ENCODE measurements at regions not wholly inside any gene's neighbourhood (a gene's known extent, or its start where the extent isn't known, plus 50 kb on each side); places are given as distances from the start of the nearest gene placed in this dataset.

DNA sequence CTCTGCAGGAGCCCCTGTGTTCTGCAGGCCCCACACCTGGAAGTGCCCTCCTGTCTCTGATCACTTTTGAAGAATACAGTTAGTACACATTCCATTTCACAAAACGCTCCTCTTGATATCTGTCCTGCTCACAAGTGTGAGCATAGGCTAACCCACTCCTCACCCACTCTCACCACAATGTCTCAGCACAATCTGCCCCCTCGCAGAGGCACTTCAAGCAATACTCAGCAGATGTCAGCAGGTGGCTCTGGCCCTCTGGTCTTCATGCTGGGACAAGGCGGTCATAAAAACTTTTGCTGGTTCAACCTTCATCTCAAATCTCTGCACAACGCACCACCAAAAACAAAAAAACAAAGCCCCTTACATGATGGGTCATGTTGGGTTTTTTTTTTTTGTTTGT, 671.2 kb downstream of the MATN1 start:
- no peak for DNase-seq

DNA sequence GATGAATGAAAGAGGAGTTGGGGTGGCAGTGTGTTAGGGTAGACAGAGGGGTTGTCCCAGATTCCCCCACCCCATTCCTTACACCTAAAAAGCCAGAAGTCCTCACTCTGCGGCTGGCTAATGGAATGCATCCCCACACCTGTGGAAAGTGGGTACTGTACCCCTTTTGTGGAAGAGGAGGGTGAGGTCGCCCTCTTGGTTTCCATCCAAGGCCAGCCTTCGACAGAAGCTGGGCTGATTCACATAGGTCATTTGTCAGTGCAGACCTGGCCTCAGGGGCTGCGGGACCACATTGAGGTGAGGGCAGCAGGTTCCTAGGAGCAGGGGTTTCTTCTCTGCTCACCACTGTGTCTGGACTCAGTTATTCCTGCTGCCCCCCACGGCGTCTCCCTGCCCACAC, 671.6 kb downstream of the MATN1 start:
- no peak for DNase-seq

GRCh38 chr1:30049748-30050296, 673.6 kb downstream of the MATN1 start:
- DNase-seq, result no peak

GRCh38 chr1:30048905-30049304, 674.5 kb downstream of the MATN1 start:
- DNase-seq, result no peak

DNA sequence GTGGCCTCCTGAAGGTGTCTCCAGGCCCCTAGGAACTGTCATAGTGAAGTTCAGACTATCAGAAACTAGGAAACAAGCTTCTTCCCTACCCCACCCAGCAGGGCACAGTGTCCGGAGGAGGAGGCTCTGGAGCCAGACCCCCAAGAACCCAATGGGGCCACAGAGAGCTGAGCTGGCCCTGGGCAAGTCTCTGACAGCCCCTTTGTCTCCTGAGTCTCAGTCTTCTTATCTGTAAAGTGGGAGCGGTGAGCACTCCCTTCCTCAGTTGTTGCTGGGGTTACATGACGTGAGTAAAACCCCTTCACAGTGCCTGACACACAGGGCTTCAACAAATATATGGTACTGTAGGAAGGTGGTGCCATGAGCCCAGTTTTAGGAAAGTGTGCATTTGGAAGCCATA, 675.8 kb downstream of the MATN1 start:
- no peak for DNase-seq

- DNase-seq, result no peak
These were observed 676.6 kb downstream of the MATN1 start for GRCh38 chr1:30046751-30047150.

- no peak for DNase-seq
These were observed 677.9 kb downstream of the MATN1 start for GRCh38 chr1:30045304-30046090.

GRCh38 chr1:30044656-30045144, 678.7 kb downstream of the MATN1 start:
- no peak for DNase-seq

GRCh38 chr1:30043731-30044408, 679.5 kb downstream of the MATN1 start:
- DNase-seq, result no peak

GRCh38 chr1:30043256-30043655, 680.1 kb downstream of the MATN1 start:
- no peak for DNase-seq

GRCh38 chr1:30042438-30043147, 680.8 kb downstream of the MATN1 start:
- no peak for DNase-seq

DNA sequence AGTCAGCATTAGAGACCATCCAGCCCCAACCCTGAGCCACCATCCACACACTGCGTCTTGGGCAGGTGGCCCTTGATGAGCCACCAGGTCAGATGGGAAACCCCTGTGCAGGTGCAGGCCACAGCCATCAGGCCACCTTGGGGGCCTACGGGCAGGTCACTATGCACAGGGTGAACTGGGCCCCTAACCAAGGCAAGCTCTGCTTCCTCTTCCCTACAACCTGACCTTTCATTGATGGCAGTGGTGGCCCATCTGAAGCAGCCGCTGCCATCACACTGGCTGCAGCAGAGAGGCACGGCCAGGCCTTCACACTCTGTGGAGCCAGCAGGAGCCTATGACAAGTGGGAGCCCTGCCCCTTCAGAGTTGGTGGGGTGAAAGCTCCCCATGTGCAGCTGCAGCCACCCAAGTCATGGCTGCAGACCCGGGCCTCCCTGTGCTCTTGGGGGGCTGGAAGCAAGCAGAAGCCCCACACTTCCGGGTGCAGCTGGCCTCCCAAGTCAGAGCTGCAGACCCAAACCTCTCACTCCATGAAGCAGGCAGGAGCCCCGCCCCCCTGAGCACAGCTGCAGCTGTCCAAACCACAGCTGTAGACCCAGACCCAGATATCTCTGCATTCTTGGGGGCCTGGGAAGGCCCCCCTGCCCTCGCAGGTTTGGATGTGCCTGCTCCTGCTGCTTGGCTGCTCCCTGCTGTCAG, 681.5 kb downstream of the MATN1 start:
- no peak for DNase-seq

- DNase-seq, result no peak
These were observed 683.0 kb downstream of the MATN1 start for GRCh38 chr1:30040081-30041019.

- no peak for DNase-seq
These were observed 683.9 kb downstream of the MATN1 start for GRCh38 chr1:30039354-30040080.

GRCh38 chr1:30038134-30039025, 685.0 kb downstream of the MATN1 start:
- DNase-seq, result no peak

DNA sequence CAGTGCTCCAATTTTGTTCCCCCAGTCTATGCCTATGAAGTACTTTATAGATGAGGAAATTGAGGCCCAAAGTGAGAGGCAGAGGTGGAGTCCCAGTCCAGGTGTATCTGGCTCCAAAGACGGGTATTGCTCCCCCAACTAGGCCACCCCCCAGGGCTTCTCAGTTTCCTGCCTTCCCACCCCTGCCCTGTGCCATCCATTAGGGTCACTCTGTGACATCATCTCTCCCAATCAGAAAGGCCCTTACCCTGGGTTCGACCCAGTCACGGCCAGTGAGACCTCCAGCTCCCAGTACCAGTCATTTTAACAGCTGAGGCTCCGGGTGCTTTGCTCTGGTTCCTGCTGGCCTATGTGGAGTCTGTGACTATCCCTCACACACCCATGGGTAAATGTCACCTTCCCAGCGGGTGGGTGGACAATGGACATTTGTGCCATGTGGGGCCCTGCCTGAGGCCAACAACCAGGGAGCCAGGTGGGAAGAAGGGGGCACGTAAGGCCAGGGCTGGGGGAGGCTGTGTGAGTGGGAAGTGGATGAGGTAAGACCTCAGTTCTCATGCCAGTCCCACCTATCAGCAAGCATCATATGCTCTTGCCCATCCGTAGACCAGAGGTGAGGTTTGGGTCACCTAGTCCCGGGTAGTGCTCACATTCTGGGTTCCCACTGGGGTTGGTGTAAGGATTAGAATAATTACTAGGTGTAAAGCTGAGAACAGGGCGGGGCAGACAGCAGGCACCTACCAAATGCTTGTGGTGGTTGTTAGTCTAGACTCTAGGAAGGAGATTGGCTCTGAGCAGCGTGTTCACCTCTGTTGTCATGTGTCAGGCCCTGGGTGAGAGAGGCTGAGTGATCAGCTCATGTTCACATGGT, 685.9 kb downstream of the MATN1 start:
- no peak for DNase-seq

DNA sequence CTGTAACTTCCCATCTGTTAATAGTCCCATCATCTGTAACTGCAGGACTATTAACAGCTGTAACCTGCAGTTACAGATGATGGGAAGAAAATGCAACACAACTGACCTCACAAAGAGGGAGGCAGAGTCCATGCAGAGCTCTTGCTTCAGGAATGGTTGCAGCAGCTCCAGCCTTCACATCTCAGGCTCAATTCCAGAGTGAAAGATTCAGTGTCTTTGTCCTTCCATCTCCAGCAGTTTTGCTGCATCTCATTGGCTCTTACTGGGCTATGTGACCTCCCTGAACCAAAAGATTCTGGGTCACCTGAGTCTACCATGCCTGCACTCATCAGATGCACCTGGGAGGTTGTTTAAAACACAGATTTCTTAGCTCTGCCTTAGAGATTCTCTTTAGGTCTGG, 686.7 kb downstream of the MATN1 start:
- no peak for DNase-seq

GRCh38 chr1:30036229-30036547, 687.2 kb downstream of the MATN1 start:
- DNase-seq, result no peak

All from right lung (tissue), 2 donors.